ENCODE measurements at regions not wholly inside any gene's neighbourhood (a gene's known extent, or its start where the extent isn't known, plus 50 kb on each side); places are given as distances from the start of the nearest gene placed in this dataset.
"Not testable (repeated sequence)": the region's sequence is repeated elsewhere in the genome, so short reads cannot be mapped to it uniquely, and the experiment has no call there.

GRCh38 chr20:51955756-51956155 lies 153.4 kb upstream of the SALL4 start:
- no peak for ATAC-seq

GRCh38 chr20:51953731-51954340 lies 151.5 kb upstream of the SALL4 start:
- ATAC-seq, result no peak

GRCh38 chr20:51950926-51951325 lies 148.6 kb upstream of the SALL4 start:
- ATAC-seq, result no peak

GRCh38 chr20:51946586-51946985 lies 144.3 kb upstream of the SALL4 start:
- no peak for ATAC-seq

- ATAC-seq, result no peak
Observed at GRCh38 chr20:51945881-51946280, 143.6 kb upstream of the SALL4 start.

- ATAC-seq, result no peak
Observed at GRCh38 chr20:51945177-51945576, 142.9 kb upstream of the SALL4 start.

GRCh38 chr20:51943761-51944160 lies 141.4 kb upstream of the SALL4 start:
- no peak for ATAC-seq

GRCh38 chr20:51943326-51943725 lies 141.0 kb upstream of the SALL4 start:
- not testable (repeated sequence) for ATAC-seq

GRCh38 chr20:51941503-51941902 lies 139.2 kb upstream of the SALL4 start:
- ATAC-seq, result no peak

- ATAC-seq, result no peak
Observed at GRCh38 chr20:51939259-51939585, 136.9 kb upstream of the SALL4 start.

- no peak for ATAC-seq
Observed at GRCh38 chr20:51938559-51939258, 136.4 kb upstream of the SALL4 start.

GRCh38 chr20:51937779-51938178 lies 135.5 kb upstream of the SALL4 start:
- no peak for ATAC-seq

GRCh38 chr20:51936377-51936776 lies 134.1 kb upstream of the SALL4 start:
- ATAC-seq, result no peak

GRCh38 chr20:51935003-51935358 lies 132.7 kb upstream of the SALL4 start:
- no peak for ATAC-seq

GRCh38 chr20:51934301-51935002 lies 132.1 kb upstream of the SALL4 start:
- no peak for ATAC-seq

GRCh38 chr20:51931371-51931781 lies 129.1 kb upstream of the SALL4 start:
- ATAC-seq, result no peak

GRCh38 chr20:51930775-51931174 lies 128.5 kb upstream of the SALL4 start:
- no peak for ATAC-seq

- ATAC-seq, result no peak
Observed at GRCh38 chr20:51928931-51929330, 126.6 kb upstream of the SALL4 start.

GRCh38 chr20:51927970-51928369 lies 125.6 kb upstream of the SALL4 start:
- not testable (repeated sequence) for ATAC-seq

- no peak for ATAC-seq
Observed at GRCh38 chr20:51926670-51927305, 124.5 kb upstream of the SALL4 start.

- no peak for ATAC-seq
Observed at GRCh38 chr20:51924509-51924908, 122.2 kb upstream of the SALL4 start.

- ATAC-seq, result no peak
Observed at GRCh38 chr20:51923633-51924032, 121.3 kb upstream of the SALL4 start.

- ATAC-seq, result not testable (repeated sequence)
Observed at GRCh38 chr20:51922812-51923211, 120.5 kb upstream of the SALL4 start.

- ATAC-seq, result no peak
Observed at GRCh38 chr20:51918561-51918960, 116.2 kb upstream of the SALL4 start.

Measured in activated CD4-positive, CD25-positive, alpha-beta regulatory T cell treated with anti-CD3 and anti-CD28 coated beads, Interleukin-2, amount 50 U/mL, for 24 hours (primary cell).